ENCODE measurements at regions not wholly inside any gene's neighbourhood (a gene's known extent, or its start where the extent isn't known, plus 50 kb on each side); places are given as distances from the start of the nearest gene placed in this dataset.

GRCh38 chr13:59488436-59488835 is 675.3 kb downstream of the DIAPH3 start:
- intact Hi-C loops (cut with DNase I), result no loop called here
- Histone ChIP-seq H3K27me3 (no peaks in the 10 kb centered on the region), H3K36me3 (no peaks in the 10 kb centered on the region), H3K27ac (no peak overlapping the region), H3K9me3 (no peaks in the 10 kb centered on the region), H3K4me1 (ENCODE audit: insufficient read depth) (peaks cover 4% of the 10 kb centered on the region), H3K4me3 (no peak overlapping the region)
- TF ChIP-seq POLR2A (IDR thresholded peaks at IDR 0.05) (no peak), CTCF (IDR thresholded peaks at IDR 0.05) (no peak), EP300 (IDR thresholded peaks at IDR 0.05) (no peak)
- 64 to 90% (median 81%) methylated on average over 2 of the region's 2 CpGs for WGBS, 3 donors
- no peak for DNase-seq

- Histone ChIP-seq H3K36me3 (no peaks in the 10 kb centered on the region), H3K4me3 (no peak overlapping the region), H3K4me1 (ENCODE audit: insufficient read depth) (no peaks in the 10 kb centered on the region), H3K27me3 (no peaks in the 10 kb centered on the region), H3K27ac (no peak overlapping the region), H3K9me3 (no peaks in the 10 kb centered on the region)
- TF ChIP-seq CTCF (IDR thresholded peaks at IDR 0.05) (no peak), POLR2A (IDR thresholded peaks at IDR 0.05) (no peak), EP300 (IDR thresholded peaks at IDR 0.05) (no peak)
- no peak for DNase-seq
- intact Hi-C loops (cut with DNase I), result no loop called here
- 82 to 90% (median 90%) methylated on average over 1 of the region's 1 CpG for WGBS, 3 donors
These were observed 673.1 kb downstream of the DIAPH3 start for GRCh38 chr13:59490651-59491050.

GRCh38 chr13:59492030-59492636 is 671.6 kb downstream of the DIAPH3 start:
- no peaks in the 10 kb centered on the region for H3K36me3 ChIP-seq
- TF ChIP-seq EP300 (IDR thresholded peaks at IDR 0.05), result no peak
- no peak for TF ChIP-seq POLR2A (IDR thresholded peaks at IDR 0.05)
- no peak for TF ChIP-seq CTCF (IDR thresholded peaks at IDR 0.05)
- no peak overlapping the region for H3K27ac ChIP-seq
- H3K4me3 ChIP-seq, result no peak overlapping the region
- no peak for DNase-seq
- intact Hi-C loops (cut with DNase I), result no loop called here
- 47 to 73% (median 55%) methylated on average over 2 of the region's 2 CpGs for WGBS, 3 donors
- no peaks in the 10 kb centered on the region for H3K27me3 ChIP-seq
- H3K9me3 ChIP-seq, result no peaks in the 10 kb centered on the region
- H3K4me1 ChIP-seq (ENCODE audit: insufficient read depth), result no peaks in the 10 kb centered on the region

- H3K36me3 ChIP-seq, result no peaks in the 10 kb centered on the region
- 92 to 96% (median 94%) methylated on average over 1 of the region's 1 CpG for WGBS, 3 donors
- no peak for DNase-seq
- intact Hi-C loops (cut with DNase I), result no loop called here
- no peaks in the 10 kb centered on the region for H3K9me3 ChIP-seq
- no peak overlapping the region for H3K27ac ChIP-seq
- no peak overlapping the region for H3K4me3 ChIP-seq
- TF ChIP-seq EP300 (IDR thresholded peaks at IDR 0.05) (no peak), POLR2A (IDR thresholded peaks at IDR 0.05) (no peak), CTCF (IDR thresholded peaks at IDR 0.05) (no peak)
- H3K27me3 ChIP-seq, result no peaks in the 10 kb centered on the region
- H3K4me1 ChIP-seq (ENCODE audit: insufficient read depth), result no peaks in the 10 kb centered on the region
These were observed 670.2 kb downstream of the DIAPH3 start for GRCh38 chr13:59493436-59493965.
